ENCODE measurements at regions not wholly inside any gene's neighbourhood (a gene's known extent, or its start where the extent isn't known, plus 50 kb on each side); places are given as distances from the start of the nearest gene placed in this dataset.

DNA sequence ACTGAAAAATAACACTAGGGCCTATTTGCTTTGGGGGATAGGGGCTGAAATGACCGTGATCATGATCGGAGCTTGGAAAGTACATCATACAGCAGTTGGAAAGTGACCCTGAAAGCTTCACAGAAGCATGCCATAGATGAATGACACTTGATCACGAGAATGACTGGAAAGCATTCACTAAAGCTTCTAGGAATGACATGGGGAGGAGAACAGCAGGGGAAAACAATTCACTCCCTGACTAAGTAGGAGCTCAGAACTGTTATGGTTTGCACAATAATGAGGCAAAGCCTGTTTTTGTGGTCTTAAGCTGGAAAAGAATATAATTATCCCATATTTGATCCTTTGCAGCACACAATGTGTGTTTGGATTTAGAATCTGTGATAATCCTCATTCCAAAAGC, 237.5 kb downstream of the NOL4 start:
- TF ChIP-seq, protein P1, sequence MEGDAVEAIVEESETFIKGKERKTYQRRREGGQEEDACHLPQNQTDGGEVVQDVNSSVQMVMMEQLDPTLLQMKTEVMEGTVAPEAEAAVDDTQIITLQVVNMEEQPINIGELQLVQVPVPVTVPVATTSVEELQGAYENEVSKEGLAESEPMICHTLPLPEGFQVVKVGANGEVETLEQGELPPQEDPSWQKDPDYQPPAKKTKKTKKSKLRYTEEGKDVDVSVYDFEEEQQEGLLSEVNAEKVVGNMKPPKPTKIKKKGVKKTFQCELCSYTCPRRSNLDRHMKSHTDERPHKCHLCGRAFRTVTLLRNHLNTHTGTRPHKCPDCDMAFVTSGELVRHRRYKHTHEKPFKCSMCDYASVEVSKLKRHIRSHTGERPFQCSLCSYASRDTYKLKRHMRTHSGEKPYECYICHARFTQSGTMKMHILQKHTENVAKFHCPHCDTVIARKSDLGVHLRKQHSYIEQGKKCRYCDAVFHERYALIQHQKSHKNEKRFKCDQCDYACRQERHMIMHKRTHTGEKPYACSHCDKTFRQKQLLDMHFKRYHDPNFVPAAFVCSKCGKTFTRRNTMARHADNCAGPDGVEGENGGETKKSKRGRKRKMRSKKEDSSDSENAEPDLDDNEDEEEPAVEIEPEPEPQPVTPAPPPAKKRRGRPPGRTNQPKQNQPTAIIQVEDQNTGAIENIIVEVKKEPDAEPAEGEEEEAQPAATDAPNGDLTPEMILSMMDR (conservative IDR thresholded peaks at IDR 0.05; ENCODE audit: low read length) = no peak
- no peak for TF ChIP-seq EZH2phosphoT487 (IDR thresholded peaks at IDR 0.05; ENCODE audit: borderline replicate concordance)

All from Loucy (cell line).